OCI-LY1 (cell line): ENCODE measurements at regions not wholly inside any gene's neighbourhood (a gene's known extent, or its start where the extent isn't known, plus 50 kb on each side); places are given as distances from the start of the nearest gene placed in this dataset.

Experiments
- CTCF ChIP-seq: fragments of 200-600 bp; sonication (generic), shearing (Covaris generic); IDR thresholded peaks from 2 replicates; pipeline ENCODE4 v1.5.1; 2017; ENCODE audit warnings: mild to moderate bottlenecking, antibody characterized with exemption, low read length, moderate library complexity, mixed read lengths
- EZH2 ChIP-seq: fragments of 200-600 bp; sonication (generic), shearing (Covaris generic); IDR thresholded peaks from 2 replicates; pipeline ENCODE4 v1.8.0; 2017; ENCODE audit warnings: borderline replicate concordance, mixed run types, mild to moderate bottlenecking, antibody characterized with exemption, low read length, moderate library complexity, mixed read lengths

GRCh38 chr2:56580242-56580641 is 396.5 kb downstream of the CCDC85A start:
- TF ChIP-seq CTCF = no peak
- no peak for TF ChIP-seq EZH2
